ENCODE measurements at regions not wholly inside any gene's neighbourhood (a gene's known extent, or its start where the extent isn't known, plus 50 kb on each side); places are given as distances from the start of the nearest gene placed in this dataset.

DNA sequence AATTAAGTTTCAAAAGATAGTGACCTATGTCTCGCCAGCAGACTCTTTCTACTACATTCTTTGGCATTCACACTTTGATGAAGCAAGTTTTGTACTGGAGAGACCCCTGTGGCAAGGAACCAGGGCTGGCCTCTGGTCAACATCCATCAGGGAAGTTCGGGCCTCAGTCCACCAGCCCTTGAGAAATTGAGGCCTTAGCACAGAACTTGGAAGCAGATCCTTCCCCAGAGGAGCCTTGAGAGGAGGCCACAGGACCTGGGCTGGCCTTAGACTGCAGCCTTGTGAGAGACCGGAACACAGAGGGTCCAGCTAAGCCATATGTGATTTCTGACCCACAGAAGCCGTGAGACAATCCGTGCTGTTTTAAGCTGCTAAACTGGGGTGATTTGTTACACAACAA lies 317.9 kb downstream of the ZSWIM6 start:
- TF ChIP-seq, protein P1, sequence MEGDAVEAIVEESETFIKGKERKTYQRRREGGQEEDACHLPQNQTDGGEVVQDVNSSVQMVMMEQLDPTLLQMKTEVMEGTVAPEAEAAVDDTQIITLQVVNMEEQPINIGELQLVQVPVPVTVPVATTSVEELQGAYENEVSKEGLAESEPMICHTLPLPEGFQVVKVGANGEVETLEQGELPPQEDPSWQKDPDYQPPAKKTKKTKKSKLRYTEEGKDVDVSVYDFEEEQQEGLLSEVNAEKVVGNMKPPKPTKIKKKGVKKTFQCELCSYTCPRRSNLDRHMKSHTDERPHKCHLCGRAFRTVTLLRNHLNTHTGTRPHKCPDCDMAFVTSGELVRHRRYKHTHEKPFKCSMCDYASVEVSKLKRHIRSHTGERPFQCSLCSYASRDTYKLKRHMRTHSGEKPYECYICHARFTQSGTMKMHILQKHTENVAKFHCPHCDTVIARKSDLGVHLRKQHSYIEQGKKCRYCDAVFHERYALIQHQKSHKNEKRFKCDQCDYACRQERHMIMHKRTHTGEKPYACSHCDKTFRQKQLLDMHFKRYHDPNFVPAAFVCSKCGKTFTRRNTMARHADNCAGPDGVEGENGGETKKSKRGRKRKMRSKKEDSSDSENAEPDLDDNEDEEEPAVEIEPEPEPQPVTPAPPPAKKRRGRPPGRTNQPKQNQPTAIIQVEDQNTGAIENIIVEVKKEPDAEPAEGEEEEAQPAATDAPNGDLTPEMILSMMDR (IDR thresholded peaks at IDR 0.05), result no peak
- Histone ChIP-seq H3K27me3 (no peaks in the 10 kb centered on the region), H3K27ac (no peak overlapping the region), H3K36me3 (no peaks in the 10 kb centered on the region), H3K9me3 (no peaks in the 10 kb centered on the region), H3K4me1 (no peaks in the 10 kb centered on the region), H3K4me3 (no peak overlapping the region)
- no peak for DNase-seq (ENCODE audit: low spot score)

DNA sequence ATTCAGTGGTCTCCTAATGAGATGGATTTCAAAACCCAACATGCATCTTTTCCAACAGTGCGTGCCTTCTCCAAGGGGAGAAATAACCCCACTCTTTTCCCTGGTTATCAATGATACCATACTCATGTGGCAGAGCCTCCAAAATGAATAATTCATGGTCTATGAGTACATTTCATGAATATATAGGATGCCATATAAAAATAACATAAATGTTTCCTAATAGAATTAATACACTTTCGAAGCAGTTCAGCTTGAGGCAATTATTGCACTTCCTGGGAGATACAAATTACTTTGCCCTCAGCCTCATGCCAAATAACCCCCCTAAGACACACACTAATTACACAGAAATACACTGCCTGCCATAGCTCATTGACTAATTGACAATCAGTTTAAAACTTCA lies 318.6 kb downstream of the ZSWIM6 start:
- H3K4me3 ChIP-seq, result no peak overlapping the region
- no peaks in the 10 kb centered on the region for H3K4me1 ChIP-seq
- no peaks in the 10 kb centered on the region for H3K27me3 ChIP-seq
- H3K9me3 ChIP-seq, result no peaks in the 10 kb centered on the region
- no peak overlapping the region for H3K27ac ChIP-seq
- DNase-seq (ENCODE audit: low spot score), result no peak
- H3K36me3 ChIP-seq, result no peaks in the 10 kb centered on the region
- TF ChIP-seq, protein P1 (IDR thresholded peaks at IDR 0.05), result no peak

DNA sequence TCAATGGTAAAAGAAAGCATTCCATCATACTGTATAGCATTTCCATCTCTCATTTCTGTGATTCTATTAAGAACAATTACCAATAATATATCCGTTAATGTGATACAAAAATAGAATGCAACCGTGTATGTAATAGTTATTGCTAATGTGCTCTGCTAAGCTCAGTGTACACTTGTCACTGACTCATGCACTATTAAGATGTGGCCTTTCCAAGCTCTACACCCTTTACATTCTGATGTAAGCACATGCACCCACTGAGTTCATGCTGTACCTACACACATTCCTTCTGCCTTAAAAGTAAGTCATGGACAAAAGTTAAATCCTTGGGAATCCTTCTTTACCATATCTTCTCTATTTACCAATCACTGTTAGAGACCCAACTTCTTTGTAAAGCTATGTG lies 319.1 kb downstream of the ZSWIM6 start:
- H3K9me3 ChIP-seq, result no peaks in the 10 kb centered on the region
- no peaks in the 10 kb centered on the region for H3K4me1 ChIP-seq
- H3K27me3 ChIP-seq, result no peaks in the 10 kb centered on the region
- H3K27ac ChIP-seq, result no peak overlapping the region
- H3K36me3 ChIP-seq, result no peaks in the 10 kb centered on the region
- no peak overlapping the region for H3K4me3 ChIP-seq
- no peak for DNase-seq (ENCODE audit: low spot score)
- TF ChIP-seq, protein P1 (IDR thresholded peaks at IDR 0.05), result no peak

DNA sequence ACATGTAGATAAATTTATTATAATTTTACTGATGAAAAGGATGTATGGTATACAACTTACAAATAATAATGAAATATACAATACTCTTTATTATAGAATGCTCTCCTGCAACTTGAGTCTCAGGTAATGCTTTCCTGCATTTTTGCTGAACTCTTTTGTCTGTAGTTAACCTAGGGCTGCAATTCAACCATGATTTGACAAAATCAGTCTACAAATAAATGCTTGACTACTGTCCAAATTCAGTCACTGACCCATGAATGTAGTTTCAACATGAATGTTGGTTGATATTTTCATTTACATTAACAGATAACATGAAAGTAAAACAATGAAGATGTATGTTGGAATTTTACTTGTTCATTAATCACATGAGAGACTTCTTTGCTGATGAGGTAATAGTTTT lies 320.9 kb downstream of the ZSWIM6 start:
- Histone ChIP-seq H3K9me3 (no peaks in the 10 kb centered on the region), H3K4me1 (no peaks in the 10 kb centered on the region), H3K4me3 (no peak overlapping the region), H3K36me3 (no peaks in the 10 kb centered on the region), H3K27me3 (no peaks in the 10 kb centered on the region), H3K27ac (no peak overlapping the region)
- TF ChIP-seq, protein P1 (IDR thresholded peaks at IDR 0.05), result no peak
- DNase-seq (ENCODE audit: low spot score), result no peak

DNA sequence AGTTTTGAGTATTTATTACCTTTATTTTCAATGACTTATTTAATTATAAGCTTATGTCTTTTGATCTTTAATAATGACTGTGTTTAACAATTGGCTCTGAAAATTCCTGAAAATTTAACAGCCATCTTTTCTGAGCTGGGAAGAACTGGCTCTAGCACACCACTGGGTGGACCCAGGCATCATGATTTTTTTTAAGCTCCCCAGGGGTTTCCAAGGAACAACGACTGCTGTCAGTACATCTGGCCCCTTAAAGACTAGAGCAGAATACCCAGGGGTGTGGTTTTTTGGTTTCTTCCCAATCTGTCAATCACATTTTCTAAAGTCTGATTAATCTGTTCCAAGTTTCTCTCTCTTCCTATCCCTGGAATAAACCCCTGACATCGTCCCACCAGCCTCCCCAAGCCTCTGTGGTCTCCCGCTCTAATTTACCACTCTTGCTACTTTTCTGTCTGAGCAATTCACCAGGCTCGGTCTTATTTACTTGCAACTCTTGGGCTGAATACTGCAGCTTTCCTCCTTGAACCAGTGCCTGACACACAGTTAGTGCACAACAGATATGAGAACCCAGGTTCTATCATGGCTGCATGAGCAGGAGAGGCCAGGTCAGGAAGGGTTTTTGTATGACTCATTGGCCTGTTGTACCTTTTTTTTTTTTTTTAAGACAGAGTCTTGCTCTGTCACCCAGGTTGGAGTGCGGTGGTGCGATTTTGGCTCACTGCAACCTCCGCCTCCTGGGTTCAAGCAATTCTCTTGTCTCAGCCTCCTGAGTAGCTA lies 321.9 kb downstream of the ZSWIM6 start:
- H3K4me3 ChIP-seq, result no peak overlapping the region
- no peaks in the 10 kb centered on the region for H3K9me3 ChIP-seq
- H3K36me3 ChIP-seq, result no peaks in the 10 kb centered on the region
- H3K4me1 ChIP-seq, result peaks cover 0 to 8% of the 10 kb centered on the region in 2 donors
- H3K27ac ChIP-seq, result no peak overlapping the region
- H3K27me3 ChIP-seq, result no peaks in the 10 kb centered on the region
- TF ChIP-seq, protein P1 (IDR thresholded peaks at IDR 0.05), result no peak
- no peak for DNase-seq (ENCODE audit: low spot score)

DNA sequence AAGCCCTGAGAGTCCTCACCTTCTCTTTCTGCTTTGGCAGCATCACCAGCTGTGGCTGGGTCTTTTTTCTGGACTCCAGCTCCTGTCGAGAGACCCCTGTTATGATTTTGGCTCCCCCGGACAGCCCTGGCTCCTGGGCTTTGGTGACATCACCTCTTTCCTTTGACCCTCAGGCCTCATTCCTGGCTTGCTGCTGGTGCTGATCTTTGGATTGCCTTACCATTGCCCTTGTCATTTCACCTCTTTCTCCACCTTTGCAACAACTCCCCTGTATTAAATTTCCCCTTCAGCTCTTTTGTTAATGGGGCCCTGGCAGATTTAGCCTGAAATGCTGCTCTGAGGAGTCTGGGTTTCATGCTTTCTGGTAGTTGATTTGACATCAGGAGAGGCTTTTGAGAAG lies 322.8 kb downstream of the ZSWIM6 start:
- no peaks in the 10 kb centered on the region for H3K27me3 ChIP-seq
- H3K4me1 ChIP-seq, result peaks cover 0 to 9% of the 10 kb centered on the region in 2 donors
- no peak overlapping the region for H3K4me3 ChIP-seq
- TF ChIP-seq, protein P1 (IDR thresholded peaks at IDR 0.05), result no peak
- H3K9me3 ChIP-seq, result no peaks in the 10 kb centered on the region
- no peaks in the 10 kb centered on the region for H3K36me3 ChIP-seq
- H3K27ac ChIP-seq, result no peak overlapping the region
- no peak for DNase-seq (ENCODE audit: low spot score)
